GM21515 (cell line): ENCODE measurements at regions not wholly inside any gene's neighbourhood (a gene's known extent, or its start where the extent isn't known, plus 50 kb on each side); places are given as distances from the start of the nearest gene placed in this dataset.
"Not testable (repeated sequence)": the region's sequence is repeated elsewhere in the genome, so short reads cannot be mapped to it uniquely, and the experiment has no call there.

Experiments used
- ATAC-seq: cut with Tn5 transposase; IDR thresholded peaks from one replicate; pipeline ENCODE4 v1.9.1; 2021; ENCODE audit not compliant: unreplicated experiment

DNA sequence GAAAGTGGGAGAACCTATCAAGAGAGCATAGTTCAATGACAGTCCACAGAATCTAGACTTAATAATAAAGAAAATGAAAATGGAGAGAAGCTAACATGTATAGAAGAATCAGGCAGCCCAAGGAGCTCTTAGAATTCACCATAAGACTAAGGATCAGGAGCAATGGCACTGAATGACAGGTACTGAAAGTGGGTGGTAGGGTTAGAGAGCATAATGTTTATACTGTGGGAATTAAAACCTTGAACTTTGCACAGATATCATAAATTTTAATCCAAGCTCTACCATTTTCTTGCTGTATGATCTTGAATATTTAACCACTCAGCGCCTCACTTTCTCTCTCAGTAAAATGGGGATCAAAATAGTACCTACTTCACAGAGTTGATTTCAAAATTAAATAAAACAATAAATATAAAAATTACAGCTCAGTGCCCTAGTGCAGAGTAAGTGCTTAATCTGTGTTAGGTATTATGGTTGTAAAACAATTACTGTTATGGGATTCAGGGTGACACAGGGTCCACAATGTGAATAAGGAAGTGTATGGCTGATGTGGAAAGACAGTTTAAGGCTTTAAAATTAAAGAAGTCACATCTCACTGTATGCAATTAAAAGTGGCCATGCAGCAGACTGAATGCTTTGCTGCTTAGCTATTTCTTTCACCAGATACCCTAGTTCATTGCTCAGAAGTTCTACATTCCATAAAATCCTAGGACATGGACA, 319.8 kb downstream of the HINT1 start:
- no peak for ATAC-seq

DNA sequence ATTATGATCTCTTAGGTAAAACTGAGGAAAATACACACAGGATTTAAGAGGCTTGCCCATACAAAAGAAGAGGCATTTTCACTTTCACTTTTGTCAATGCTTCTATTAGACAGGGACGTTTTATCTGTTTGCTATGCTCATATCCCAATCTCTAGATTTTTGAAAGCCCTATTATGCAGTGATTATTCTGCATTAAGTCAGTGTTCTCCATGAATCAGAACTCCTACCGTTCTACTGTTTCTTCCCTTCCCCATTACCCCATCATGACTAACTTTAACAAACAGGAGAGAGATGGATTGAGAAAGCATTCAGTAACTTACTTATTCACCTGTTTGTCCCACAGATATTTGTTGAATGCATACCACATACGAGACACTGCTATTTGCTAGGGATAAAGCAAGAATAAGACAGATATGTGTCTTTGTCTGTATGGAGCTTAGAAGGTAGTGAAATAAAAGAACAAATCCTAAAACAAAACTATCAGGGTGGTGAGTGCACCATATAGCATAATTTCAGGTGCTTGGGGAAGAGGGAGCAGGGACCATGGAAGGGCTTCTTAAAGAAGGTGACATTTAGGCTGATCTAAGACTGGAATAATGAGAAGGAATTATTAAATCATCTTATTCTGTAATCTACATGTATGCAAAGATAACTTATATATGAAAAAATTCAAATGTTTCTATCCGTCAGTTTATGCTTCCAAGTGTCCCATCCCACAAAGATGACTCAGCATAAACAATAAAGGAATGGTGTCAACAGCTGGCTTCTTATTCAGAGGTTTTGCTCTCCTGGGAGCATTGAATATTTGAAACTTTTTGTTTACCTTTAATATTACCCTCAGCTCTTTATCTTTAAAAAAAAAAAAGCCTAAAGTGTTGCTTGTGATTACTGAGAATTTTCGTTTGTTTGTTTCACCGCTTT, 328.1 kb downstream of the HINT1 start:
- ATAC-seq = peak; percentile 87

DNA sequence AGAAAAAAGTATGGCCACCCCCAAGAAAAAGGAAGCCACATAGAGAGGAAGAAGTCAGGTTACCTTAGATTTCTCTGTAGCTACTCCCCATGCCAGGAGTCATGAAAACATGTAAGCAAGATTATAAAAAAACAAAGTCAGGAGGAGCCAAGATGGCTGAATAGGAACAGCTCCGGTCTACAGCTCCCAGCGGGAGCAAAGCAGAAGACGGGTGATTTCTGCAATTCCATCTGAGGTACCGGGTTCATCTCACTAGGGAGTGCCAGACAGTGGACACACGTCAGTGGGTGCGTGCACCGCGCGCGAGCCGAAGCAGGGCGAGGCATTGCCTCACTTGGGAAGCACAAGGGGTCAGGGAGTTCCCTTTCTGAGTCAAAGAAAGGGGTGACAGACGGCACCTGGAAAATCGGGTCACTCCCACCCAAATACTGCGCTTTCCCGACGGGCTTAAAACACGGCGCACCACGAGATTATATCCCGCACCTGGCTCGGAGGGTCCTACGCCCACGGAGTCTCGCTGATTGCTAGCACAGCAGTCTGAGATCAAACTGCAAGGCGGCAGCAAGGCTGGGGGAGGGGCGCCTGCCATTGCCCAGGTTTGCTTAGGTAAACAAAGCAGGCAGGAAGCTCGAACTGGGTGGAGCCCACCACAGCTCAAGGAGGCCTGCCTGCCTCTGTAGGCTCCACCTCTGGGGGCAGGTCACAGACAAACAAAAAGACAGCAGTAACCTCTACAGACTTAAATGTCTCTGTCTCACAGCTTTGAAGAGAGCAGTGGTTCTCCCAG, 347.3 kb downstream of the HINT1 start:
- not testable (repeated sequence) for ATAC-seq

DNA sequence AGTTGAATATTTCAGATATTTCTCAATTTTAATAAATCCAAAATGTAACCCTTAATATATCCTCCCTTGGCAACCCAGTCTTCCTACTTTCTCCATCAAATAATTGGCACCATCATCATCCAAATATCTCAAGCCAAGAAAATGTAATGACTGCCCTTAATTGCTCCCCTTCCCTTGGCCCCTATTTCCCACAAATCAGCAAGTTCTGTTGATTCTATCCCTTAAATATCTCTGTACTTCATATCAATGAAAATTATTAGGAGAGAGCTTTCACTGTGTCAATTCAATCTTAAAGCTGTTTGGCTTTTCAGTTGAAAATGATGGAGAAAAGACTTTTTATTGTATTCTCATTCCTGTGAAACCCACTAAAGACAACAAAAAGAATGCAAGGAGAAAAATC, 349.8 kb downstream of the HINT1 start:
- no peak for ATAC-seq

DNA sequence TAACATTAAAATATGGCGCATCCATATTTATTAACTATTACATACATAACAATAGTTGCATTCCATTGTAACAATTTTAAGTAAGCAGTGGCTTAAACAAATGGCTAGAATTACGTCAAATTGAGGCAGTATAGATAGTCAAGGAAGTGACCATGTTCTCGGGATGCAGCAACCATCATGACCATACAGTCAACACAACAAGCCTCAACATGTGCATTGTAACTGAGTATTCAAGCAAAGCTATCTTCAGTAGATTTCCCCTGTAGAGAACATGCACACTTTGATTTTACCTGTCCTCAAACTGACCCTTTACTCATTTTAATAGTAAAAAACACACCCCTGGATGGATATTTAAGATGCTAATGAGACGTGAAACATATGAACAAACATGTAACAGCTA, 356.4 kb downstream of the HINT1 start:
- ATAC-seq = no peak

DNA sequence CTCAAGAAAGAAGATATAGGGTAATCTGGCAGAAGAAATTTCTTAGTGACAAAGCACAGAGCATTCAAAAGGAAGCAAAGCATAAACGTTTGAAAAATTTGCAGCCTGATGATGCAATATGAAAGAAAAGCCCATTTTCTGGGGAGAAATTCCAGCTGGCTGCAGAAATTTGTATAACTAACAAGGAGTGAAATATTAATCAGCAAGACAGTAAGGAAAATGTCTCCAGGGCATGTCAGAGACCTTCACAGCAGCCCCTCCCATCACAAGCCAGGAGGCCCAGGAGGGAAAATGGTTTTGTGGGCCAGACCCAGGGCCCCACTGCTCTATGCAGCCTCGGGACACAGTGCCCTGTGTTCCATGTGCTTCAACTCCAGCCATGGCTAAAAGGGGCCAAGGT, 359.4 kb downstream of the HINT1 start:
- no peak for ATAC-seq

DNA sequence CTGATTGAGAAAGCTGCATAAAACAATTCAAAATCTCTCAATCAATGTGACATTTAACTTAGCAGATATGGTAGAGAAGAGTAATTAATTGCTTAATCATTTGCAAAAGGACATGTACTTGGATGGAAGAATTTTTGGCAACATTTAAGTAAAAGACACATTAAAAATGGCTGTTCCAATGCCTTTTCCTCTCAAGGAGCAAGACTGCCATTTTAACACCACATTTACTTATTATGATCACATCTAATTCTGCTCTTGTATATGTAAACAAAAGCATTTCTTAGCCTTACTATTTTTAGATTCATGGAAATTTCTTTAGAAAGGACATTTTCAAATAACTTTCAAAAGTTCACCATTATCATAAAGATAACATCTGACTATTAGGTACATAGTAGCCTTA, 360.0 kb downstream of the HINT1 start:
- ATAC-seq = no peak

DNA sequence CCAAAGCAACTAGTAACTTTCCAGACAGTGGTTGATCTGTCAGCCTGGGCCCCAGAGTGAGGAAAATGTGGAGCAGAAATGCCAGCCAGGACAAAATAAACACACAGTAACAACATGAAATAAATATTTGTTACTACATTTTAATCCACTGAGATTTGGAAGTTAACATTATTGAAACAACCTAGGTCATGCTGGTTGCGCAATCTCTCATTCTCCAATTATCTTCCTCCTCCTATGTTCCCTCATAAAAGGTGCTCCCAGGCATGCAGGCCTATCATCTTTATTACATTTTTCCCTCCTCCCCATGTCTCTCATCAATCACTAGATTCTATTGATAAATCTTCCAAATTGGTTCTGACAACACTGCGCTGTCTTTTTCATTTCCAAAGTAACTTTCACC, 363.1 kb downstream of the HINT1 start:
- ATAC-seq = no peak

DNA sequence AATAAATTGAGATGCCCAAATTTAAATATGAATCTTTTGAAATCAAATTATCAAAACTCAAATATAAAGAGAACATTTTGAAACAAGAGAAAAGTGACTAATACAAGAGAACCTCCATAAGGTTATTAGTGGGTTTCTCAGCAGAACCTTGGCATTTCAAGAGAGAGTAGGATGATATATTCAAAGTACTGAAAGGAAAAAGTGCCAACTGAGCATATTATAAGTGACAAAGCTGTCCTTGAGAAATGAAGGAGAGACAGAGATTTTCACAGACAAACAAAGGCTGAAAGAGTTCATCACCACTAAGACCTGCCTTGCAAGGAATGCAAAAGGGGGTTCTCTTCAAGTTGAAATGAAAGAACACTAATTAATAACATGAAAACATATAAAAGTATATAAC, 366.0 kb downstream of the HINT1 start:
- ATAC-seq = no peak

DNA sequence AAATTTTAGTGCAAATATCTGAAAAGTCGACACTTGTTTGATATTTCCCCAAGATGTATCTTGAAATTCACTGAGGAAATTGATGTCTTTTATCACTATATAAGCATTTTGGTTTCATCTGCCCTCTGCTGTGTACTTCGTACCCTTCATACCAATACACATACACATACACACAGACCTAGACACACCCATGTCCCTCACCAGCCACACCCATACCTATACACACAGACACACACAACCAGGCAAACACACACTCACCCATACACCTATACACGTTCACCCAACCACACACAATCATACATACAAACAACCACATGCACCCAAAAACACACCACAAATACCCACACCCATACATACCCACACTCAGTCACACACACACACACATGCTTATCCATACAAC, 367.8 kb downstream of the HINT1 start:
- no peak for ATAC-seq

DNA sequence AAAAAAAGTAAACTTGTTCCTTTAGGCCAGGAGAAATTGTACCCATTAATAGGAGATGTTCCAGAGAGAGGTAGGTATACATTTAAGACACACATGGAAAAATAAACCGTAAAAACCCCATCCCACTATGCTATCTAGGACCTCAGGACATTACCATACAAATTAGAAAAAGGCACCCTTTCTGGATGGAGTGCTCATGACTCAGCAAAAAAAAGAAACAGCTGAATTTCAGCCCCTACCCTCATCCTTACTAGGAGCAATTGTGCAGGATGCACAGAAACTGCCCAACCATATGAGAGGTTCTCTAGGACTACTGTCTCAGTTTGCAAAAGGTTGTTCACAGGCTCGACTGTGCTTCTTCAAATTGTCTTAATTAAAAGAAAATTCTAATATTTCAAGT, 368.2 kb downstream of the HINT1 start:
- no peak for ATAC-seq

DNA sequence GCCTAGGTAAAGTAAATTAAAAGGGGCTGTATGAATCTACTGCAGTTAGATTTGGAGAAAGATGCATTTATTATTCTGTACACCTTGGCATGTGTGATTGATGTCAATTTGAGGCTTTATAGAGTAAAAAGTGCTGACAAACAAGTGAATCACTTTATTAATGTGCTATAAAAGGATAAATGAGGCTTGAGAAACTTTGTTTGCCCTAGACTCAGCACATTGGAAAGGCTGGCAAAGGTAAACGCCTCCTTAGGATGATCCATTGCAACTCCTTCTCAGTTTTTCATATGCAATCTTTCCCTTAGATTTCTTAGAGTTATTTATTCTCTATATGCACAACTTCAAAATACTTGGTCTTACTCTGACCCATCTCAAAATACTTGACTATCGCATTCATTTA, 369.0 kb downstream of the HINT1 start:
- no peak for ATAC-seq

DNA sequence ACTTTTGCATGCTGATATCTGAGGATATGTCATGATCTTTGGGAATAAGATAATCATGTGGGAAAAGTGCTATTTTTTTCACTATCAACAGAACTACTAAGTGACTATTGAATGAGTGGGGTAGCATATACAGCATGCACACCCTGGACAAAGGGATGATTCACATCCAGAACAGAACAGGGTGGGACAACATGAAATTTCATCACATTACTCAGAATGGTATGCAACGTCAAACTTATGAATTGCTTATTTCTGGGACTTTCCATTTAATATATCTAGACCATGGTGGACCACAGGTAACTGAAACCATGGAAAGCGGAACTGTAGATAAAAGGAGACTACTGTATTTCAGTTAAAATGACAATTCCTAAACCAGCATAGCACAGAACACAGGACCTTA, 370.0 kb downstream of the HINT1 start:
- ATAC-seq = no peak

DNA sequence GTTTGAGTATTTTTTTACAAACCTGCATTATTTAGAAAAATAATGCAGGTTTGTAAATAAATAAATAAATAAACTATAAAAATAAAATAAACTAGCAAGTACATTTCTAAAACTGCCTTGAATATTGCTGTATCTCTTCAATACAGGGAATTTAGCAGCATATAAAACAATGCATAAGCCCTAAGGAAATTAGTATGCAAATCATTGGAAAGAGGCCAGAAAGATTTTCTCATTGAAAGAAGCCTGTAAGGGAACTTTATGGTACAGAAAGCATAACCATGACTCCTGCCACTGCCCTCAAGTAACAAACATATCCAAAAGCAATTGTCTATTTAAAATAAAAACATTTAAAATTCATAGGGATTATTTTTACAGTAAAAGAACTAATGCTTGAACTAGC, 387.3 kb downstream of the HINT1 start:
- no peak for ATAC-seq

DNA sequence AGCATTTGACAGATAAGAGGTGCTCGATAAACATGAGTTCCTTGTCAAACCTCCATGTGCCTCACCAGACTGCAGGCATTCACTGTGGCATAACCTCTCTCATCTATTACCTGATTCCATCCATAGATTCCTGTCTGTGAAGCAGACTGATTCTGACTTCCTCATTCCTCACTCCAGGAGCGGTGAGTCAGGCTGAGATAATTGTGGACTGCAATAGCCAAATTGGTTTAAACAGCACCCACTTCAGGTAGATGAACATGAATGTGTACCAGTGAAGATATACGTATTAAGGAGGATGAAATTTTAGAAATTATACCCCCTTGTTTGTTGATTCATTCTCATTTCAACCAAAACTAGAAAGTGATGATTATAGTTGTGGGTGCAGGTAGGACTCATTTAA, 391.2 kb downstream of the HINT1 start:
- no peak for ATAC-seq

DNA sequence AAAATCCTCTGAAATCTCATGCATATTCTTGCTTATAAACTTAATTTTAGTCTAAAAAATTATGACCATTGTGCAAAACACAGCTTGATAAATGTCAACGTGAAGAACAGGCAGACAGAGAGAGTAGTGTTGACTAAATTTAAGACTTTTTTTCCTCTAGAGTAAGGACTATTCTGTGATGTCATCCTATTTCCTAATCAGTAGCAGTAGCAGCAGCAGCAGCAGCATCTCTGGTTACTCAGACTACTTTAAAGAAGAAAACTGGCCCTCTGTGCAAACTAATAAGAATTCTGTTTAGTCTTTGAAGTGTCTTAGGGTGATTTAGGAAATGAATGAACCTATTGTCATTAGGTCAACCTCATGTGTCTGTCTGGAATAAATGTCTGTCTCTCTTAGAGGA, 403.0 kb downstream of the HINT1 start:
- ATAC-seq = no peak

DNA sequence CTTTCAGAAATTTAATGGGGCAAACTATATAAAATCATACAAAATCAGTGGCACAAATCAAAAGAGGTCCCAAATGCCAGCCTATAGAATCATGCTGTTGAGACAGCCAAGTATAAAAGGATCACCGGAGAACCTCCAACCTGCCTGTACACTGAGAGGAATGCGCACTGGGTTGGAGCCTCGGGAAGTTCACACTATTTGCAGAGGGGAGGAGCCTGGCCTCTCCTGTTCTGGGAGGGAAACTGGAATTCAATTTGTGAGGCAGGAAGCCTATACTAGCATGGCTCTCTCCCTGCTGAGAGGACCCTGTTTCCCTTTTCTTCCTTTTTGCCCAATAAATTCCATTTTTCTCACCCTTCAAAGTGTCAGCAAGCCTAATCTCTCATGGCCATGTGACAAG, 406.0 kb downstream of the HINT1 start:
- no peak for ATAC-seq

DNA sequence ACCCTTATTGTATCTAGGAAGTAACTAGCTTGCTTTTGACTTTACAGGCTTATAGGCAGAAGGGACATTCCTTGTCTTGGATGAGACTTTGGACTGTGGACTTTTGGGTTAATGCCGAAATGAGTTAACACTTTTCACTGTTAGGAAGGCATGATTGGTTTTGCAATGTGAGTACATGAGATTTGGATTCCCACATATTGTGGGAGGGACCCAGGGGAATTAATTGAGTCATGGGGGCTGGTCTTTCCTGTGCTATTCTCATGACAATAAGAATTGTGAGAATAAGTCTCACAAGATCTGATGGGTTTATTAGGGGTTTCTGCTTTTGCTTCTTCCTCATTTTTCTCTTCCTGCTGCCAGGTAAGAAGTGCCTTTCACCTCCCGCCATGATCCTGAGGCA, 417.5 kb downstream of the HINT1 start:
- ATAC-seq = no peak

DNA sequence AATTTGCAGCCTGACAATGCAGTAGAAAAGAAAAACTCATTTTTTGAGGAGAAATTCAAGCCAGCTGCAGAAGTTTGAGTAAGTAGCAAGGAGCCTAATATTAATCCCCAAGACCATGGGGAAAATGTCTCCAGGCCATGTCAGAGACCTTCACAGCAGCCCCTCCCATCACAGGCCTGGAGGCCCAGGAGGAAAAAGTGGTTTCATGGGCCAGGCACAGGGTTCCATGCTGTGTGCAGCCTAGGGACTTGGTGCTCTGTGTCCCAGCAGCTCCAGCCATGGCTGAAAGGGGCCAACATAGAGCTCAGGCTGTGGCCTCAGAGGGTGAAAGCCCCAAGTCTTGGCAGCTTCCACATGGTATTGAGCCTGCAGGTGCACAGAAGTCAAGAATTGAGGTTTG, 418.4 kb downstream of the HINT1 start:
- ATAC-seq = not testable (repeated sequence)

DNA sequence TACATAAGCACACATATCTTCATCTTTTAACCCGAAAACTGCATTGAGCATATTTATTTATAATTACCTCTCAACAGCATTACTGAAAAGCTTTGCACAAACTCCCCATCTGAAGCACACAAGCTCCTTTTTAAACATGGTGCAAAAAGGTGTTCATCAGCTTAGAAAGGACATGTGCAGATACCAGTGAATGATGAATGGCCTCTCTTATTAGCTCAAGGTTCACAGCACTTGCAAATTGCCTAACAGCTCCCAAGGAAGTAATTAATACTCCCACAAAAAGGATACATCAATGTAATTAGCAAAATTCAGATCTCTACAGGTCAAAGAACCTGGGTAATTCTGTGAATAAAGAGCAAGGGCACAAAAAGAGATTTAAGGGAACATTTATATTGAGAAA, 422.0 kb downstream of the HINT1 start:
- no peak for ATAC-seq

DNA sequence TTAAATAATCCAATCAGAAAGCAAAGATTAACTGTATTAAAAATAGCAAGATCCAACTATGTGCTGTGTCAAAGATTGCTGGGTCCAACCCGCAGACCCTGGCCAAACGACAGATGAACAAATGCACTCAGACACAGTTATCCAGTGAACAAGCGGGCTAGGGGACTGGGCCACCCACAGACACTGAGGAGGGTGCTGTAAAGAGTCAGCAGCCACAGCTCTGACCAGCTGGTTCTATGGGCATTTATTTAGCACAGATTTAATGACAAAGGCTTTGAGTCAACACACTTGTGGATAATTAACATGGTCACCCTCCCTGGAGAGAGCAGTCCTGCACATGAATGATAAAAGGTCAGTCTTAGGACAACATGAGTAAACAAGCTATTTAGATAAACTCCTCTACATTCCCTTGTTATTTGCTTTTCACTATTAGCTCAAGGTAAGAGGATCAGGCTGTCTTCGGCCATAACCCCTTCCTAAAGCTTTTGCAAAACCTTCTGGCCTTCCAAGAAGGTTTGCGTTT, 424.9 kb downstream of the HINT1 start:
- no peak for ATAC-seq
